ENCODE measurements at regions not wholly inside any gene's neighbourhood (a gene's known extent, or its start where the extent isn't known, plus 50 kb on each side); places are given as distances from the start of the nearest gene placed in this dataset.

DNA sequence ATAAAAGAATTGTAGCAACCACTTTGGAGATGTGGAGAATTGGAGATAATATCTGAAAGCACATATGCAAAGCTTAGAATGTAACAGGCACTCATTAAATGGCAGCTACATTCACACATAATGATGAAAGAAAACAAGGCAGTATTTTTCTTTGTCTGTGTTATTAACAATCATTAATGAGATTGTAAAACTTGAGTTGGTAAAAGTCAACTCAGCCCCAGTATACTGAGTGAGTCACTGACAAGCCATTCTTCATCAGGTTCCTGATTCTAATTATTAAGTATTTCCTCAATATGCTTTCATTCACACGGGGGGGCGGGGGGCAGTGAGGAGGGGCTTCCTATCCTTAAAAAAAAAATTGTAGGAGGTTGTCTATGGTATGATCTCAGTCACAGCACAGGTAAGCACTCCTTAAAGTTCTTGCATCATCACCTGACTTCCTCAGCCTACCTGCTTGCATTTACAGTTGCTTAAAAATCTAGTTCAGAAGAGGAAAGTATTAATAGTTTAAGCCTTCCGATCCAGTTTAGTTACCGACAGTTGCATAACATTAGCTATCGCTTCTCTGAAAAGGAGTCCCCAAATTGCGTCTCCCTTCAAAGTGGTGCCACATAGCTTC is 379.8 kb downstream of the EFNA5 start:
- no peak overlapping the region for H3K4me3 ChIP-seq (ENCODE audit: control extremely low read depth in 1 of 5, extremely low read depth in 1 of 5, insufficient read depth in 1 of 5, low read depth in 2 of 5, low read length in 4 of 5)
- DNase-seq (no peak), ATAC-seq (ENCODE audit: low read depth) (no peak)
- H2AFZ ChIP-seq (ENCODE audit: insufficient read depth, low read depth, low read length, poor library complexity, severe bottlenecking), result no peak overlapping the region
- H3K9me3 Mint-ChIP-seq (ENCODE audit: insufficient read depth), result no peaks in the 10 kb centered on the region
- H3K4me1 Mint-ChIP-seq, result peaks cover 24% of the 10 kb centered on the region
- 100% methylated on average over 3 of the region's 6 CpGs for WGBS (ENCODE audit: insufficient coverage)
- H4K20me1 ChIP-seq (ENCODE audit: control insufficient read depth, insufficient read depth, low read length, poor library complexity, severe bottlenecking), result no peaks in the 10 kb centered on the region
- H3K79me2 ChIP-seq (ENCODE audit: control insufficient read depth, insufficient read depth, low read length), result no peaks in the 10 kb centered on the region
- peaks cover 9% of the 10 kb centered on the region for H3K27me3 Mint-ChIP-seq
- no peaks in the 10 kb centered on the region for H3K9me3 ChIP-seq (ENCODE audit: control extremely low read depth in 1 of 3, control insufficient read depth in 2 of 3, insufficient read depth in 1 of 3, low read length in 2 of 3)
- H3K27ac ChIP-seq (ENCODE audit: low read length in 2 of 2), result no peak overlapping the region
- H3K27me3 ChIP-seq (replicated peaks in 1 of 4; ENCODE audit: control extremely low read depth in 1 of 4, control insufficient read depth in 3 of 4, insufficient read depth in 4 of 4, low read length in 3 of 4), result peaks cover 0 to 7% (median 0%) of the 10 kb centered on the region in 4 experiments
- TF ChIP-seq, protein P1, sequence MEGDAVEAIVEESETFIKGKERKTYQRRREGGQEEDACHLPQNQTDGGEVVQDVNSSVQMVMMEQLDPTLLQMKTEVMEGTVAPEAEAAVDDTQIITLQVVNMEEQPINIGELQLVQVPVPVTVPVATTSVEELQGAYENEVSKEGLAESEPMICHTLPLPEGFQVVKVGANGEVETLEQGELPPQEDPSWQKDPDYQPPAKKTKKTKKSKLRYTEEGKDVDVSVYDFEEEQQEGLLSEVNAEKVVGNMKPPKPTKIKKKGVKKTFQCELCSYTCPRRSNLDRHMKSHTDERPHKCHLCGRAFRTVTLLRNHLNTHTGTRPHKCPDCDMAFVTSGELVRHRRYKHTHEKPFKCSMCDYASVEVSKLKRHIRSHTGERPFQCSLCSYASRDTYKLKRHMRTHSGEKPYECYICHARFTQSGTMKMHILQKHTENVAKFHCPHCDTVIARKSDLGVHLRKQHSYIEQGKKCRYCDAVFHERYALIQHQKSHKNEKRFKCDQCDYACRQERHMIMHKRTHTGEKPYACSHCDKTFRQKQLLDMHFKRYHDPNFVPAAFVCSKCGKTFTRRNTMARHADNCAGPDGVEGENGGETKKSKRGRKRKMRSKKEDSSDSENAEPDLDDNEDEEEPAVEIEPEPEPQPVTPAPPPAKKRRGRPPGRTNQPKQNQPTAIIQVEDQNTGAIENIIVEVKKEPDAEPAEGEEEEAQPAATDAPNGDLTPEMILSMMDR (IDR thresholded peaks at IDR 0.05), result no peak
- no peak for TF ChIP-seq EZH2 (IDR thresholded peaks at IDR 0.05; ENCODE audit: borderline replicate concordance, insufficient read depth, low read depth, low read length, poor library complexity, severe bottlenecking)
- CTCF ChIA-PET, result no interaction called here
- H3K4me3 Mint-ChIP-seq, result no peak overlapping the region
- H3K9ac ChIP-seq (ENCODE audit: low read length), result no peak overlapping the region
- intact Hi-C loops (cut with micrococcal nuclease), result no loop called here
- POLR2A ChIA-PET, result no interaction called here
- H3K4me1 ChIP-seq (ENCODE audit: control insufficient read depth in 2 of 2, insufficient read depth in 2 of 2, low read length in 2 of 2), result peaks cover 23 to 24% of the 10 kb centered on the region in 2 donors
- no peaks in the 10 kb centered on the region for H3K36me3 ChIP-seq (replicated peaks in 1 of 2; ENCODE audit: control extremely low read depth in 1 of 2, control insufficient read depth in 1 of 2, extremely low read depth in 1 of 2, insufficient read depth in 2 of 2, low read length in 1 of 2)
- H3K4me2 ChIP-seq (replicated peaks; ENCODE audit: low read depth, low read length, poor library complexity, severe bottlenecking), result no peak overlapping the region
- H3K27ac Mint-ChIP-seq, result no peak overlapping the region

DNA sequence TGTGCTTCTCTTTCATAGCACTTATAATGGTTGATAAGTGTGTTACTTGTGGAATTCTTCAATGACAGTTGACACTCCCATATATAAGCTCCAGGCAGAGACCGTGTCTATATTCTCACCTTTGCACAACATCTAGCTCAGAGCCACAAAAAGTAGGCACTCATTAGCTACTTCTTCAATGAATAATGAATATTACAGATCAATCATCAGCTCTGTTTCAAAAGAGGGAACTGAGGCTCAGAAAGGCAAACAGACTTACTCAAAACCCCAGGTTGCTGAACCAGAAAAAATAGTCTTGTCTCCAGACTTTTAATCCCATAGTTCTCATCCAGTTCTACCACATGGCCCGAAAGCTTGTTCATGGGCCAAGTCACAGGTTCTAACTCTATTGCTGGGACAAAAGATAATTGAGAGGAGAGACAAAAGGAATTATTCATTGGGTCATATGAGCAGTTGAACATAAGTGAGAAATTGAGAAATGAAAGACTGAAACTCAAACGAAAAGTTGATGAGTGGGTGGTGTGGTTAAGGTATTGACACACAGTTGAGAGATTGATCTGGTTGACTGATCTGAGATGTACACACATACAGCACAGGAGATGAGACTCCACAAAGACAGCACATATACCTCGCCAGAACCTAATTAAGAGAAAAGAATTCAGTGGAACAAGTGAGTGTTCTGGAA is 381.6 kb downstream of the EFNA5 start:
- intact Hi-C loops (cut with micrococcal nuclease), result no loop called here
- no CpG with 5 or more reads among the region's 4 CpGs for WGBS (ENCODE audit: insufficient coverage)
- no peak overlapping the region for H2AFZ ChIP-seq (ENCODE audit: insufficient read depth, low read depth, low read length, poor library complexity, severe bottlenecking)
- ATAC-seq (ENCODE audit: low read depth) (no peak), DNase-seq (no peak)
- H3K4me2 ChIP-seq (replicated peaks; ENCODE audit: low read depth, low read length, poor library complexity, severe bottlenecking), result peak overlapping the region; percentile 36
- no peak overlapping the region for H3K27ac ChIP-seq (ENCODE audit: low read length in 2 of 2)
- H3K27me3 ChIP-seq (replicated peaks in 1 of 4; ENCODE audit: control extremely low read depth in 1 of 4, control insufficient read depth in 3 of 4, insufficient read depth in 4 of 4, low read length in 3 of 4), result peaks cover 0 to 12% (median 2%) of the 10 kb centered on the region in 4 experiments
- no peaks in the 10 kb centered on the region for H3K36me3 ChIP-seq (replicated peaks in 1 of 2; ENCODE audit: control extremely low read depth in 1 of 2, control insufficient read depth in 1 of 2, extremely low read depth in 1 of 2, insufficient read depth in 2 of 2, low read length in 1 of 2)
- no peaks in the 10 kb centered on the region for H3K9me3 ChIP-seq (ENCODE audit: control extremely low read depth in 1 of 3, control insufficient read depth in 2 of 3, insufficient read depth in 1 of 3, low read length in 2 of 3)
- POLR2A ChIA-PET, result no interaction called here
- Mint-ChIP-seq H3K4me1 (peaks cover 15% of the 10 kb centered on the region), H3K4me3 (no peak overlapping the region), H3K27ac (no peak overlapping the region), H3K27me3 (peaks cover 13% of the 10 kb centered on the region), H3K9me3 (ENCODE audit: insufficient read depth) (no peaks in the 10 kb centered on the region)
- TF ChIP-seq EZH2 (IDR thresholded peaks at IDR 0.05; ENCODE audit: borderline replicate concordance, insufficient read depth, low read depth, low read length, poor library complexity, severe bottlenecking), result no peak
- TF ChIP-seq, protein P1 (IDR thresholded peaks at IDR 0.05), result no peak
- CTCF ChIA-PET, result no interaction called here
- no peaks in the 10 kb centered on the region for H4K20me1 ChIP-seq (ENCODE audit: control insufficient read depth, insufficient read depth, low read length, poor library complexity, severe bottlenecking)
- no peaks in the 10 kb centered on the region for H3K79me2 ChIP-seq (ENCODE audit: control insufficient read depth, insufficient read depth, low read length)
- peaks cover 19 to 21% of the 10 kb centered on the region in 2 donors for H3K4me1 ChIP-seq (ENCODE audit: control insufficient read depth in 2 of 2, insufficient read depth in 2 of 2, low read length in 2 of 2)
- H3K9ac ChIP-seq (ENCODE audit: low read length), result no peak overlapping the region
- H3K4me3 ChIP-seq (ENCODE audit: control extremely low read depth in 1 of 5, extremely low read depth in 1 of 5, insufficient read depth in 1 of 5, low read depth in 2 of 5, low read length in 4 of 5), result no peak overlapping the region
